ENCODE measurements at regions not wholly inside any gene's neighbourhood (a gene's known extent, or its start where the extent isn't known, plus 50 kb on each side); places are given as distances from the start of the nearest gene placed in this dataset.

DNA sequence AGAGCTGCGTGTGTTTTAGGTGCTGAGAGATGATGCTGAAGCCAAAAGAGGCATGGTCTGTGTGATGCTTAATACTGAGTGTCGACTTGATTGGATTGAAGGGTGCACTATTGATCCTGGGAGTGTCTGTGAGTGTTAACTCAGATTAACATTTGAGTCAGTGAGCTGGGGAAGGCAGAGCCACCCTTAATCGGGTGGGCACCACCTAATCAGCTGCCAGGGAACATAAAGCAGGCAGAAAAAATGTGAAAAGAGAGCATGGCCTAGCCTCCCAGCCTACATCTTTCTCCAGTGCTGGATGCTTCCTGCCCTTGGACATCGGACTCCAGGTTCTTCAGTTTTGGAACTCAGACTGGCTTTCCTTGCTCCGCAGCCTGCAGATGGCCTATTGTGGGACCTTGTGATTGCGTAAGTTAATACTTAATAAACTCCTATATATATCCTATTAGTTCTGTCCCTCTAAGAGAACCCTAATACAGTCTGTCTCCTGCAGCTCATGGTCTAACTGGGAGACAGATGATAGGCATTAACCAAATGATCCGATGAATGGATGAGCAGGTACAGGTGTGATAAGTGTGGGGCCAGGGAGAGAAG lies 91.6 kb downstream of the TFAP2C start:
- intact Hi-C loops (cut with DNase I): no loop called here
- H3K36me3 ChIP-seq: no peaks in the 10 kb centered on the region
- H3K9me3 ChIP-seq: no peaks in the 10 kb centered on the region
- H3K27ac ChIP-seq: no peak overlapping the region
- DNase-seq: no peak
- no peaks in the 10 kb centered on the region for H3K4me1 ChIP-seq
- H3K27me3 ChIP-seq: no peaks in the 10 kb centered on the region
- no peak for TF ChIP-seq POLR2A (IDR thresholded peaks at IDR 0.05)
- TF ChIP-seq CTCF (IDR thresholded peaks at IDR 0.05): no peak
- WGBS (ENCODE audit: insufficient coverage, low coverage, low lambda C conversion rate, missing lambda C conversion rate): 79% methylated on average over 7 of the region's 7 CpGs
- no peak for ATAC-seq
- H3K4me3 ChIP-seq: no peak overlapping the region

DNA sequence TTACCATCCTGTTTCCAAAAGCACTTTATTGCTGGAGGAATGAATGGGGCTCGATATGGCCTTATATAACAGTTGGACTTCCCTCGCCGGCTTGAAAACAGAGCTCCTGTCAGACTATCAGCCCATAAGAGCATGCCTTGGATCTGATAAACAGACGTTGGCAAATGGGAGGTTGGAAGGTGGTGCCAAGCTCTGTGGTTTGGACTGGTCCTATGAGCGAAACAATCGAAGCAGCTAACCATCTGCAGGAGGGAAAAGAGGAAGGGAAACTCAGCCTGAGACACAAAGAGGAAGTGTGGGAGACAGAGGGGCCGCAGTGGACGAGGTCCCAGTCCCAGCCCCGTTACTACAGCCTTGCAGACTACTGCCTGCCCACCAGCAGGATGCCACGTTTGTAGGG lies 92.9 kb downstream of the TFAP2C start:
- DNase-seq: no peak
- TF ChIP-seq CTCF (IDR thresholded peaks at IDR 0.05): no peak
- TF ChIP-seq POLR2A (IDR thresholded peaks at IDR 0.05): no peak
- 33% methylated on average over 9 of the region's 10 CpGs for WGBS (ENCODE audit: insufficient coverage, low coverage, low lambda C conversion rate, missing lambda C conversion rate)
- Histone ChIP-seq H3K27ac (no peak overlapping the region), H3K27me3 (no peaks in the 10 kb centered on the region), H3K36me3 (no peaks in the 10 kb centered on the region), H3K4me3 (no peak overlapping the region), H3K4me1 (no peaks in the 10 kb centered on the region), H3K9me3 (no peaks in the 10 kb centered on the region)
- ATAC-seq: peak in 2 of 4 donors; percentile 18 to 43
- intact Hi-C loops (cut with DNase I): no loop called here

DNA sequence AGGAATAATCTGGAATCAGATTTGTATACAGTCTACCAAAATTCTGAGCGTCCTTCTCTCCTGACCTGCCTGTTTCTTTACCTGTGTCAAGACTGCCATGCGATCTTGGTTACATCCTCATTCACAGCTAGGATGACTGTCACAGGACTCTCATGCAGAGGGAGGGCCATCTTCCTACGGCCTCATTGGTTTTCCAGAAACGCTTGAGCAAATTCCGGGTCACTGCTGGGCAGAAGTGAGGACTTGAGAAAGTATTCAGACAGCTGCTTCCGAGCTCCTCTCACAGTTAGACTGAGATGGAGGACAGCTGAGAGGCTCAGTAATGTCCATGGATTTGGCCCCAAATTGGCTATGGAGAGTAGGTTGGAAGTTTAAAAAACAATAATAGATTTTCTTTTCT lies 94.2 kb downstream of the TFAP2C start:
- DNase-seq: no peak
- no peak overlapping the region for H3K27ac ChIP-seq

GRCh38 chr20:56724241-56724757 lies 95.2 kb downstream of the TFAP2C start:
- no peaks in the 10 kb centered on the region for H3K4me1 ChIP-seq
- no peak for ATAC-seq
- H3K36me3 ChIP-seq: no peaks in the 10 kb centered on the region
- H3K27me3 ChIP-seq: no peaks in the 10 kb centered on the region
- no peak for TF ChIP-seq POLR2A (IDR thresholded peaks at IDR 0.05)
- TF ChIP-seq CTCF (IDR thresholded peaks at IDR 0.05): no peak
- WGBS (ENCODE audit: insufficient coverage, low coverage, low lambda C conversion rate, missing lambda C conversion rate): 31% methylated on average over 5 of the region's 5 CpGs
- no peak overlapping the region for H3K4me3 ChIP-seq
- no peak for DNase-seq
- intact Hi-C loops (cut with DNase I): no loop called here
- H3K27ac ChIP-seq: no peak overlapping the region
- no peaks in the 10 kb centered on the region for H3K9me3 ChIP-seq

More for the DNA sequence above, 94.2 kb downstream of the TFAP2C start:
- Histone ChIP-seq H3K4me1 (no peaks in the 10 kb centered on the region), H3K4me3 (no peak overlapping the region), H3K9me3 (no peaks in the 10 kb centered on the region), H3K36me3 (no peaks in the 10 kb centered on the region), H3K27me3 (no peaks in the 10 kb centered on the region)
- TF ChIP-seq POLR2A (IDR thresholded peaks at IDR 0.05): no peak
- TF ChIP-seq CTCF (IDR thresholded peaks at IDR 0.05): no peak
- ATAC-seq: no peak
- intact Hi-C loops (cut with DNase I): no loop called here
- 66% methylated on average over 6 of the region's 6 CpGs for WGBS (ENCODE audit: insufficient coverage, low coverage, low lambda C conversion rate, missing lambda C conversion rate)

Measured in right lobe of liver (tissue), 6 donors.